HG03520 (cell line): ENCODE measurements at regions not wholly inside any gene's neighbourhood (a gene's known extent, or its start where the extent isn't known, plus 50 kb on each side); places are given as distances from the start of the nearest gene placed in this dataset.

ENCODE experiments used
- ATAC-seq: cut with Tn5 transposase; IDR thresholded peaks from one replicate; pipeline ENCODE4 v1.9.1; 2021; ENCODE audit warnings: mild to moderate bottlenecking, moderate library complexity; ENCODE audit not compliant: unreplicated experiment

DNA sequence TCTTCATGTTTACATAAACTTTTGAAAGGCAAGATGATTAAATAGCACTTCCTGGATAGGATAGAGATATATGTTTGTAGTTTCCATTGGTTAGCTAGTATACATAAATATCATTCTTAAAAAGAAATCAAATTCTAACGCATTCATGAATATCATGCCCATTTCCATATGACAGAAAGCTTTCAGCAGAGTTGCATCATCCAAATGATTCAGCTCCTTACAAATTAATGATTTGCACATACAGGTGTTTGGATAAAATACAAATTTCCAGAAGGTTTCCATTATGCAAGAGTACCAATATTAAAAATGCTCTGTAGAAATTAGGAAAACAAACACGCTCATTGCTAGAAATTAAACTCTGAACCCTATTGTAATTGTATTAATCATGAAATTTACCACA is 264.4 kb downstream of the FOXG1 start:
- no peak for ATAC-seq

DNA sequence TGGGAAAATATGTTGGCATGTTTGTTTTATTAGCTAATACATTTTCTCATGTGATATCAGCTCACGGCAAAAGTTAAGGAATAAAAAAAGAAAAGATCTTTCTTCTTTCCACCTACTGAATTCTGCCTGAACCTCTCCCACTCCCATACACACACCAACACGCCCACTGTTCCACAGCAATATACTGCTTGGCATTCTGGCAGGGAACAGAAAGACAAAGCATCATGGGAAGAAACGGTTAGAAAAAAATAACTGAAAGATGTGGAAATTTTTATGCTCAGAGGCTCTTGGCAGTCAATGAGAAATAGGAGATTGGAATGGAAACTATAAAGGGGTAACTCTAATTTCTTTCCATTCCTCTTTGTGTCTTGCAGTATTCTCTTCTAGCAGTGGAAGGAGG is 268.5 kb downstream of the FOXG1 start:
- ATAC-seq, result no peak

- ATAC-seq, result no peak
These were observed 270.8 kb downstream of the FOXG1 start for GRCh38 chr14:29037411-29037810.

- ATAC-seq, result no peak
These were observed 272.6 kb downstream of the FOXG1 start for GRCh38 chr14:29039171-29039570.

DNA sequence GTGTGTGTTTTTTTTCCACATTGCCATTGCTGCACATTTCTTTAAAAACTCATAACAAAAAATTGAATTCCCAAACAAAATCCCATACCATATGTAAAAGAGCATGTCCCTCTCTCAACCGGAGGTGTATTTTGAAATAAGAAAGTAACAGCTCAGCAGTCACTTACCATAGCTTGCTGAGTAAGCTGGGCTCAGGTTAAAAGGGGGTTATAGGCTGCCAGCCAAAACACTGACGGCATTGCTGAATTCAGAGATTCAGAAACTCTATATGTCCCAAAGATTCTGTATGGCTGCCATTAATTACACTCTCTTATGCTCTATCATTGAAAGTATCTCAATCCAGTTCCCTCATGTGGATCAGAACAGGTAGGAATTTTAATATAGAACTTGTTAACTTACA is 276.0 kb downstream of the FOXG1 start:
- no peak for ATAC-seq

GRCh38 chr14:29043737-29044136 is 277.1 kb downstream of the FOXG1 start:
- no peak for ATAC-seq

GRCh38 chr14:29045237-29045636 is 278.6 kb downstream of the FOXG1 start:
- ATAC-seq, result no peak

DNA sequence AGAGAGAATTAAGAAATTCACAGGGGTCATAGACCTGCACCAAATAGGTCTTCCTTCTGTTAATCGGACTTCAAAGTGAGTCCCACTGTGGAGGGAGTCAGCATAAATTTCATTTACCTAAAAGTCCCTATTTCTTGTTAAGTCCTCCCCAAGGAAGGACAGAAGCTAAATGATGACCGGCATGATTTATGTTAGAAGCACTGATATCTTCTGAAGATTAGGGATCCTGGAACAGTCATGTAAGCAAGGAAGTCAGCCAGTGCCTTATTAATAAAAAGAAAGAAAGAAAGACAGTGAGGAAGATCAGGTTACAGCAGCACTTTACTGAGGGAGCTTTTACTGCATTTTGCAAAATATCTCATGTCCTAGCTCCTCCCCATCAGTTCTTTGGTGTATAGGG is 287.5 kb downstream of the FOXG1 start:
- ATAC-seq, result no peak

DNA sequence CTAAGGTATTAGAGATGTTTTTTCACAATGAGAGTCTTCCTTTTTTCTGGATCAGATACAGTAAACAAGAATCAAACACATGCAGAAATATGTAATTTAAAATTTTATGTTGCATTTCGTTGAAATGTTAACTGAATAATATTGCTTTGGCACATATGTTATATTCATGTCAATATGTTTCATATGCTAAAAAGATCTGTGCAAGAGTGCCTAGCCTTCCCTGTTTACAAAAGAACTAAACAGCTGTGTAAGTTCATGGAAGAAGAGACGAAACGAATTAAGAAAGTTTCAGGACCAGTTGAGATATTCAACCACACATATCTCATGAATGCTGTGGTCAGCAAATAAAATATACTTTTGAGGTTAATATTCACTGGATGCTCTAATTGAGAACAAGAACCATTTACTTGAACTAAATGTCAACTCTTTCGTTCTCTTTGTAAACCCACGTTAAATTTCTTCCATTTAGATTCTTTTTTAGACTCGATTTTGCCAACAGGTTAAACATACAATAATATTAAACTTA is 289.5 kb downstream of the FOXG1 start:
- no peak for ATAC-seq

DNA sequence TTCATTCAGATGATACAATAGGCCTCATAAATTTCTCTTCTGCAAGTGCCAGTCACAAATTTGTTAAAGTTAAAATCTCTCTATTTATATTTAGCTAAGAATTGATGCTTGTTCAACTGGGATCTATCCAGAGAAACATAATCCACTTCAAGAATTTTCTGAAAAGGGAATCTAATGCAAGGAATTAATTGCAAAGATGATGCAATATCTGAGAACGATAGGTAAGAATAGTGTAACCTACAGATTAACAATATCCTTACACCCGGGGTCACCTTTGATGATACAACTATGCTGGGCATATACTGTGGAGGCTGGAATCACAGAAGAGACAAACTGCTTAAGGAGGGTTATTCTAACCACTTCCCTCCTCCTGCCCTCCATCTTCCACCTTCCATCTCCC is 295.1 kb downstream of the FOXG1 start:
- ATAC-seq, result no peak

GRCh38 chr14:29062466-29062865 is 295.9 kb downstream of the FOXG1 start:
- ATAC-seq, result no peak

GRCh38 chr14:29062976-29063375 is 296.4 kb downstream of the FOXG1 start:
- no peak for ATAC-seq

GRCh38 chr14:29064305-29064900 is 297.8 kb downstream of the FOXG1 start:
- ATAC-seq, result no peak

DNA sequence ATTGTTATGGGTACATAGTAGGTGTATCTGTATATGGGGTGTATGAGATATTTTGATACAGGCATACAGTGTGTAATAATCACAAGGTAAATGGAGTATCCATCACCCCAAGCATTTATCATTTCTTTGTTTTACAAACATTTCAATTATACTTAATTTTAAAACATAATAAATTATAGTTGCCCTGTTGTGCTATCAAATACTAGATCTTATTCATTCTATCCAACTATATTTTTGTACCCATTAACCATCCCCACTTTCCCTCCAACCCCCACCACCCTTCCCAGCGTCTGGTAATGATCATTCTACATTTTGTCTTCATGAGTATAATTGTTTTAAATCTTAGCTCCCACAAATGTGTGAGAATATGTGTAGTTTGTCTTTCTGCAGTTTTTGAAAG is 302.6 kb downstream of the FOXG1 start:
- ATAC-seq, result no peak

DNA sequence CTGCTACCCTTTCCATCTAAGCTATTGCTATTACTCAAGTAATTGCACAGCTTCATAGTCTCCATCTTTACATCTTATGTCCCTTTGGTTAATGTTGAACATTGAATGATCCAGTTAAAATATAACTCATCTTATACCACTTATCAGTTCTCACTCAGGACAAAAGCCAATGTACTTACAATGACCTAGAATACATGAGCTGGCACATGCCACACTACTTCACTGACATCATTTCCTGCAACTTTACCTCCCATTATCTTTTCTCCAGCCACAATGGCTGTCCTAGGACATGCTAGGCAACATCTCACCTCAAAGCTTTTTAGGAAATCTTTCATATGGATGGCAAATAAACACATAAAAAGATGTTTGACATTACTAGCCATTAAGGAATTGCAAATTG is 309.2 kb downstream of the FOXG1 start:
- no peak for ATAC-seq

GRCh38 chr14:29077916-29078315 is 311.3 kb downstream of the FOXG1 start:
- no peak for ATAC-seq

- ATAC-seq, result no peak
These were observed 312.4 kb downstream of the FOXG1 start for GRCh38 chr14:29078810-29079522.

GRCh38 chr14:29085546-29085945 is 319.0 kb downstream of the FOXG1 start:
- ATAC-seq, result no peak

DNA sequence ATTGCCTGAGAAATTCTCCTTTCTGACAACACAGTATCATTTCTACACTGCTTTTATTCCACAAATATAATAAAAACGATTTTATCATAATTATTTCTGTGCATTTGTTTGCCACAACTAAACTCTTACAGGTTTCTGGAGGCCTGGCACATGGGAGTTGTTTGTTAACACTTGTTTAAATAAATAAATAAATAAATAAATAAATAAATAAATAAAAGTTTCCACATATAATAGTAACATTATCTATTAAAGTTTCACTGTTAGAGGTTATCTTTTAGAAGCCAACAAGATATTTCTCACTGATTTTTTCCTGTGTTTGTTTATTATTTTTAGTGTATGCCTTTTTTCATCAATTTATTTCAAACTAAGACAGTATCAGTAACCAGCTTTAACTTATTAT is 323.3 kb downstream of the FOXG1 start:
- no peak for ATAC-seq

DNA sequence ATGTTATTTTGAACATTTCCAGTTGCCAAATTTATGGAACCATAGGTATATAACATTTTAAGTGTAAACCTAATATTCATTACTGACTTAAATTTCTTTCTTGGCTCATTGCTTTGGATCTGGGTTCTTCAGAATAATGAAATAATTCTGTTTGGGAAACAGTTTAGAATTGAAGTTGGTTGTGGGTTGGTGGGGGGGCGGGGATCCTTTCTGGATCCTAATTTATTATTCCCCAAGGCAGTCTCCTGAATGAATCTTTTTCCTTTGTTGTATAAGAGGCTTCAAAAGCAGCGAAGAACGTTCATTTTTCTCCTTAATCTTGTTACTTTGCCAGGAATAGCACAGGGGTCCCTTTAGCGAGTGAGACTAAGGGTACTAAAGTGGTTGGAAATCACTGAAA is 325.5 kb downstream of the FOXG1 start:
- ATAC-seq, result no peak

DNA sequence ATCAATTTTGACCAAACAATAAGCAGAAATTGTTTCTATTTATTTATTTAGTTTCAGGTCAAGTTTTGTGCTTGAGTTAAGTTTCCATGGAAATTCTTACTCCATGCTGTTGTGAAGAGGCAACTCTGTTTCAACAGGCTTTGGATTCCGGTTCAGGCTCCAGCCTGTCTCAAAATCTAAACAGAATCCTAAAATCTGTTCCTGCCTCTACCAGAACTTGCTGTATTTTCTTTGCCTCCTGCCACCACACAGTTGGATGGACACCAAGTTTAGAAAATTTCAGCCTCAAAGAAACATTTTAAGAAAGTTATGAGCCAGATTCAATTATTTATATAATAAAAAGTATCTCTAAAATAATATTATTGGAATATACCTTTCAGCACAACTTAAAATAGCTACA is 330.9 kb downstream of the FOXG1 start:
- no peak for ATAC-seq

DNA sequence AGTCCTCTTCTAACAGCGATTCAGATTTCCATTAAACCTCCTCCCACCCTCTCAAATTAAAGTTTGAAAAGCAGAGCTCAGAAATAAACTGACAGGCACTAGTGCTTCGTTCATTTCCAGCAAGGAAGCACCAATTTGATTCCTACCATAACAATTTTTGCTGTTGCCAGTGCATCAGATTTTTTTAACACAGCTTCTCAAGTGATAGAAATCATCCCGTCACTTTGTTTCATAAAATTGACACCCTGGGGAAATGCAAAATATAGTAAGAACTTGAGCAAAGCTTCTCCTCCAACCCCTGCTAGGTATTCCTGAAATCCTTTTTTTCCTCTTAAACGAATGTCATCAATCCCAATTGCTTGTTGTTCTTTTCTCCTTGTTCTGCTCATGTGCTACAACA is 332.1 kb downstream of the FOXG1 start:
- no peak for ATAC-seq

DNA sequence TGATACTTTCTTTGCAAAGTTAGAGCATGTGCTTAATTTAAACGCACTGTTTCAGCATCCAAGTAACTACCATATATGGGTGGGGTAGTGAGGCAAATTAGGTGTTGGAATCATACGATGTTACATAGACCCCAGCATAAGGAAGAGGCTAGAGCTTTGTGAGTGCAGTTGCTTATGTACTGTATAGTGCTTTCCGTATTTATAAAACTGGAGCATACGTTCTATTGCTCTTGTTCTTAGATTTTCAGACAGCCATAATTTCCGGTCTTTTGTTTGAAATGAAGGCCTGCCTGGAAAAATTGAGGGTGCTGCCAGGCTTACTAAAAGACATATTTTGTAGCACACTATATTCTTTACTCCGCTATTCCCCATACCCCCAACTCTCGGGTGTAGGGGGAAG is 335.7 kb downstream of the FOXG1 start:
- no peak for ATAC-seq
